ENCODE measurements at regions not wholly inside any gene's neighbourhood (a gene's known extent, or its start where the extent isn't known, plus 50 kb on each side); places are given as distances from the start of the nearest gene placed in this dataset.

DNA sequence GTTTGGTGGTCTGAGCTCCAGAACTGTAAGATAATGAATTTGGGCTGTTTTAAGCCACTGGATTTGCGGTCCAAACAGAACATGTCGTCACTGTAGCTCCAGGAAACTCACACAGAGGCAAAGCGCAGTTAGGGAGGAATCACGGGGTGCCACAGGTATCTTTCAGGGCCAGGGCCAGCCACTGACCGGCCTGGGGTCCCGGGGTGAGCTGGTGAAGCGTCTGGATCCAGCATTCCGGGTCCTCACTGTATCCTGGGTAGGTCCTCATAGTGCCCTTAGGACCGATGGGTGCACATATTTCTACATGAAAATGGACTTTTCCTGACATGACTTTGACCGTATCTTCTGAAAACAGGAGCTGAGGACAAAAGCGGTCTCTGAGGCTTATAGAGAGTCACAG, 196.0 kb upstream of the HDAC4 start:
- TF ChIP-seq GFI1B (tag by site-specific recombination; IDR thresholded peaks at IDR 0.05), result no peak
- TF ChIP-seq ZNF558 (tag by site-specific recombination; IDR thresholded peaks at IDR 0.05), result no peak
- TF ChIP-seq SALL2 (tag by site-specific recombination; IDR thresholded peaks at IDR 0.05; ENCODE audit: borderline replicate concordance), result no peak
- TF ChIP-seq, protein P1, sequence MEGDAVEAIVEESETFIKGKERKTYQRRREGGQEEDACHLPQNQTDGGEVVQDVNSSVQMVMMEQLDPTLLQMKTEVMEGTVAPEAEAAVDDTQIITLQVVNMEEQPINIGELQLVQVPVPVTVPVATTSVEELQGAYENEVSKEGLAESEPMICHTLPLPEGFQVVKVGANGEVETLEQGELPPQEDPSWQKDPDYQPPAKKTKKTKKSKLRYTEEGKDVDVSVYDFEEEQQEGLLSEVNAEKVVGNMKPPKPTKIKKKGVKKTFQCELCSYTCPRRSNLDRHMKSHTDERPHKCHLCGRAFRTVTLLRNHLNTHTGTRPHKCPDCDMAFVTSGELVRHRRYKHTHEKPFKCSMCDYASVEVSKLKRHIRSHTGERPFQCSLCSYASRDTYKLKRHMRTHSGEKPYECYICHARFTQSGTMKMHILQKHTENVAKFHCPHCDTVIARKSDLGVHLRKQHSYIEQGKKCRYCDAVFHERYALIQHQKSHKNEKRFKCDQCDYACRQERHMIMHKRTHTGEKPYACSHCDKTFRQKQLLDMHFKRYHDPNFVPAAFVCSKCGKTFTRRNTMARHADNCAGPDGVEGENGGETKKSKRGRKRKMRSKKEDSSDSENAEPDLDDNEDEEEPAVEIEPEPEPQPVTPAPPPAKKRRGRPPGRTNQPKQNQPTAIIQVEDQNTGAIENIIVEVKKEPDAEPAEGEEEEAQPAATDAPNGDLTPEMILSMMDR (tag by site-specific recombination; IDR thresholded peaks at IDR 0.05), result no peak
- TF ChIP-seq, protein P2, sequence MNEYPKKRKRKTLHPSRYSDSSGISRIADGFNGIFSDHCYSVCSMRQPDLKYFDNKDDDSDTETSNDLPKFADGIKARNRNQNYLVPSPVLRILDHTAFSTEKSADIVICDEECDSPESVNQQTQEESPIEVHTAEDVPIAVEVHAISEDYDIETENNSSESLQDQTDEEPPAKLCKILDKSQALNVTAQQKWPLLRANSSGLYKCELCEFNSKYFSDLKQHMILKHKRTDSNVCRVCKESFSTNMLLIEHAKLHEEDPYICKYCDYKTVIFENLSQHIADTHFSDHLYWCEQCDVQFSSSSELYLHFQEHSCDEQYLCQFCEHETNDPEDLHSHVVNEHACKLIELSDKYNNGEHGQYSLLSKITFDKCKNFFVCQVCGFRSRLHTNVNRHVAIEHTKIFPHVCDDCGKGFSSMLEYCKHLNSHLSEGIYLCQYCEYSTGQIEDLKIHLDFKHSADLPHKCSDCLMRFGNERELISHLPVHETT (tag by site-specific recombination; IDR thresholded peaks at IDR 0.05), result no peak

All from HEK293 (cell line).